HCT116 (cell line): ENCODE measurements at regions not wholly inside any gene's neighbourhood (a gene's known extent, or its start where the extent isn't known, plus 50 kb on each side); places are given as distances from the start of the nearest gene placed in this dataset.

Experiments
- ATAC-seq: fragments of 200-7000 bp; cut with Tn5 transposase; 2 replicates; pipeline ENCODE4 v1.9.1; 2020; ENCODE audit warnings: mild to moderate bottlenecking, moderate library complexity
- BruUV-seq: library from RNA; stranded (reverse); fragments of 400-500 nt; replicated peaks from 2 replicates; lab custom pipeline; 2021; lab: Mats Ljungman, UMichigan
- CTCF ChIA-PET: fragments of 300-600 bp; sonication (Branson Sonifier 250); formaldehyde crosslinking; loops from one replicate; lab custom pipeline; 2021; ENCODE audit warnings: antibody characterized with exemption; lab: Charles Lee
- POLR2A ChIA-PET: fragments of 300-600, 350-600 bp; sonication (Branson Sonifier 250); formaldehyde crosslinking; loops from one replicate; lab custom pipeline; 2021; ENCODE audit warnings: antibody characterized with exemption; lab: Charles Lee
- RAD21 ChIA-PET, 2 experiments: fragments of 300-600 bp; sonication (Branson Sonifier 250); formaldehyde crosslinking; loops; one replicate each; lab custom pipeline; 2023; ENCODE audit warnings: low total read pairs in 2 of 2; ENCODE audit not compliant: uncharacterized antibody in 2 of 2, unreplicated experiment in 2 of 2, low non-redundant PET in 1 of 2; lab: Charles Lee
- DNase-seq: peaks from one replicate; pipeline ENCODE4 v3.0.0-alpha.2; 2010; ENCODE audit warnings: low read depth, low spot score
- H2AFZ ChIP-seq: fragments of 200-600 bp; shearing (Covaris generic), sonication (generic); 2 replicates; pipeline ENCODE4 v1.6.1; 2017; ENCODE audit warnings: low read depth, mixed run types, mixed read lengths, antibody characterized with exemption, low read length; ENCODE audit not compliant: poor library complexity, severe bottlenecking
- H3K27ac ChIP-seq: 2 replicates; pipeline ENCODE4 v1.5.1; 2012; ENCODE audit warnings: low read depth, low read length
- H3K27me3 ChIP-seq: fragments of 200-600 bp; sonication (generic); 2 replicates; pipeline ENCODE4 v1.6.1; 2016; ENCODE audit warnings: mixed run types, low read length, mixed read lengths; ENCODE audit not compliant: insufficient read depth
- H3K36me3 ChIP-seq, 2 experiments: fragments of 200-500 bp in 1 of 2; fragments of 200-600 bp in 1 of 2; sonication (Bioruptor generic) in 1 of 2; sonication (generic) in 1 of 2; 2 replicates each; pipeline versions ENCODE4 v1.5.1 to v1.6.1; 2014 to 2016; ENCODE audit warnings: low read length in 2 of 2, inconsistent platforms in 1 of 2, mixed read lengths in 1 of 2, mixed run types in 1 of 2; ENCODE audit not compliant: insufficient read depth in 2 of 2, control insufficient read depth in 1 of 2
- H3K4me1 ChIP-seq, 2 experiments: fragments of 200-600 bp in 1 of 2; sonication (generic) in 1 of 2; 2 replicates each; pipeline versions ENCODE4 v1.5.1 to v1.6.1; 2012 to 2017; ENCODE audit warnings: low read length in 2 of 2, inconsistent platforms in 1 of 2, mild to moderate bottlenecking in 1 of 2, mixed read lengths in 1 of 2, mixed run types in 1 of 2, moderate library complexity in 1 of 2; ENCODE audit not compliant: insufficient read depth in 2 of 2, control insufficient read depth in 1 of 2
- H3K4me2 ChIP-seq: fragments of 200-600 bp; sonication (generic); 2 replicates; pipeline ENCODE4 v1.6.1; 2017; ENCODE audit warnings: mixed run types, low read length, mixed read lengths
- H3K4me3 ChIP-seq, 2 experiments: fragments of 200-600 bp in 1 of 2; sonication (generic) in 1 of 2; replicated peaks in 1 of 2; 2 replicates each; pipeline ENCODE4 v1.5.1; 2011 to 2016; ENCODE audit warnings: low read length in 2 of 2, control low read depth in 1 of 2, low read depth in 1 of 2, mild to moderate bottlenecking in 1 of 2, mixed read lengths in 1 of 2, mixed run types in 1 of 2
- H3K79me2 ChIP-seq: fragments of 200-600 bp; sonication (generic); 2 replicates; pipeline ENCODE4 v1.6.1; 2017; ENCODE audit warnings: mild to moderate bottlenecking, mixed run types, low read length, moderate library complexity, mixed read lengths; ENCODE audit not compliant: insufficient read depth
- H3K9ac ChIP-seq: fragments of 200-600 bp; sonication (generic); 2 replicates; pipeline ENCODE4 v1.6.1; 2016; ENCODE audit warnings: low read length, mixed read lengths
- H3K9me2 ChIP-seq: fragments of 200-600 bp; sonication (generic), shearing (Covaris generic); 2 replicates; pipeline ENCODE4 v1.6.1; 2017; ENCODE audit warnings: mixed run types, mild to moderate bottlenecking, moderate library complexity; ENCODE audit not compliant: insufficient read depth
- H3K9me3 ChIP-seq, 2 experiments: fragments of 200-500 bp in 1 of 2; fragments of 200-600 bp in 1 of 2; sonication (Bioruptor generic) in 1 of 2; sonication (generic) in 1 of 2; 2 replicates each; pipeline ENCODE4 v1.6.1; 2014 to 2017; ENCODE audit warnings: low read length in 2 of 2, mixed read lengths in 2 of 2, inconsistent platforms in 1 of 2, low read depth in 1 of 2, mild to moderate bottlenecking in 1 of 2, mixed run types in 1 of 2, moderate library complexity in 1 of 2; ENCODE audit not compliant: control insufficient read depth in 1 of 2, insufficient read depth in 1 of 2
- H4K20me1 ChIP-seq: fragments of 200-600 bp; sonication (generic), shearing (Covaris generic); 2 replicates; pipeline ENCODE4 v1.6.1; 2017; ENCODE audit warnings: mixed run types, mild to moderate bottlenecking, moderate library complexity; ENCODE audit not compliant: insufficient read depth
- ATF3 ChIP-seq: IDR thresholded peaks from 2 replicates; pipeline ENCODE4 v1.6.1; 2012
- CEBPB ChIP-seq: IDR thresholded peaks from 2 replicates; pipeline ENCODE4 v1.6.1; 2012; ENCODE audit warnings: low read depth
- CTCF ChIP-seq, 3 experiments: fragments of 200-600 bp in 1 of 3; sonication (generic) in 1 of 3; IDR thresholded peaks in 2 of 3; conservative IDR thresholded peaks in 1 of 3; 2 replicates each; pipeline ENCODE4 v1.5.1; 2012 to 2017; ENCODE audit warnings: low read depth in 2 of 3, low read length in 2 of 3, antibody characterized with exemption in 1 of 3, borderline replicate concordance in 1 of 3, control low read depth in 1 of 3, mild to moderate bottlenecking in 1 of 3, mixed read lengths in 1 of 3, mixed run types in 1 of 3, moderate library complexity in 1 of 3; ENCODE audit not compliant: insufficient read depth in 1 of 3
- EGR1 ChIP-seq: IDR thresholded peaks from 2 replicates; pipeline ENCODE4 v1.6.1; 2012; ENCODE audit warnings: low read depth
- ELF1 ChIP-seq: IDR thresholded peaks from 2 replicates; pipeline ENCODE4 v1.6.1; 2012; ENCODE audit warnings: low read depth, borderline replicate concordance
- FOSL1 ChIP-seq: IDR thresholded peaks from 2 replicates; pipeline ENCODE4 v1.6.1; 2012; ENCODE audit warnings: low read depth
- JUND ChIP-seq: IDR thresholded peaks from 2 replicates; pipeline ENCODE4 v1.6.1; 2012
- POLR2AphosphoS5 ChIP-seq: IDR thresholded peaks from 2 replicates; pipeline ENCODE4 v1.6.1; 2011; ENCODE audit warnings: mild to moderate bottlenecking, low read depth, low read length, moderate library complexity
- REST ChIP-seq: IDR thresholded peaks from 2 replicates; pipeline ENCODE4 v1.6.1; 2012; ENCODE audit warnings: low read depth
- SIN3A ChIP-seq: IDR thresholded peaks from 2 replicates; pipeline ENCODE4 v1.6.1; 2012; ENCODE audit warnings: low read depth
- SP1 ChIP-seq: IDR thresholded peaks from 2 replicates; pipeline ENCODE4 v1.6.1; 2012; ENCODE audit warnings: low read depth
- TCF7L2 ChIP-seq: IDR thresholded peaks from 2 replicates; pipeline ENCODE4 v1.7.0; 2011; ENCODE audit warnings: borderline replicate concordance, inconsistent platforms; ENCODE audit not compliant: insufficient read depth, insufficient read length; ENCODE audit errors: extremely low read depth
- ZBTB33 ChIP-seq: IDR thresholded peaks from 2 replicates; pipeline ENCODE4 v1.6.1; 2011; ENCODE audit warnings: mild to moderate bottlenecking, low read length, moderate library complexity; ENCODE audit not compliant: insufficient replicate concordance; ENCODE audit errors: extremely low read depth
- ZFX ChIP-seq: fragments of 450-650 bp; IDR thresholded peaks from 2 replicates; pipeline ENCODE4 v1.6.1; 2017
- intact Hi-C: fragments of 100-400 bp; cut with micrococcal nuclease; formaldehyde crosslinking; loops from 2 replicates; pipeline ENCODE4 v1.10.0; 2022

- intact Hi-C loops: no loop called here
- Histone ChIP-seq H3K9me2 (no peaks in the 10 kb centered on the region), H3K27me3 (no peaks in the 10 kb centered on the region), H3K36me3 (no peaks in the 10 kb centered on the region), H3K27ac (no peak overlapping the region), H3K4me3 (no peak overlapping the region), H3K9me3 (no peaks in the 10 kb centered on the region), H3K79me2 (no peaks in the 10 kb centered on the region), H3K4me1 (no peaks in the 10 kb centered on the region), H2AFZ (no peak overlapping the region), H4K20me1 (no peaks in the 10 kb centered on the region), H3K4me2 (no peak overlapping the region), H3K9ac (no peak overlapping the region)
- ATAC-seq (no peak), DNase-seq (no peak)
- no TSS peak for BruUV-seq
- ChIA-PET CTCF (no interaction called here), RAD21 (no interaction called here), POLR2A (no interaction called here)
- TF ChIP-seq SP1 (no peak), ATF3 (no peak), FOSL1 (no peak), CTCF (IDR thresholded peaks at IDR 0.05 in 2 of 3, conservative IDR thresholded peaks at IDR 0.05 in 1 of 3; ENCODE audit: borderline replicate concordance in 1 of 3, insufficient read depth in 1 of 3, low read depth in 2 of 3, low read length in 2 of 3) (no peak), TCF7L2 (no peak), POLR2AphosphoS5 (no peak), JUND (no peak), ZBTB33 (no peak), REST (no peak), SIN3A (no peak), CEBPB (no peak), ELF1 (no peak), ZFX (no peak), EGR1 (no peak)
These were observed 118.7 kb upstream of the BARHL2 start for GRCh38 chr1:90835661-90836344.
